ENCODE measurements at regions not wholly inside any gene's neighbourhood (a gene's known extent, or its start where the extent isn't known, plus 50 kb on each side); places are given as distances from the start of the nearest gene placed in this dataset.

DNA sequence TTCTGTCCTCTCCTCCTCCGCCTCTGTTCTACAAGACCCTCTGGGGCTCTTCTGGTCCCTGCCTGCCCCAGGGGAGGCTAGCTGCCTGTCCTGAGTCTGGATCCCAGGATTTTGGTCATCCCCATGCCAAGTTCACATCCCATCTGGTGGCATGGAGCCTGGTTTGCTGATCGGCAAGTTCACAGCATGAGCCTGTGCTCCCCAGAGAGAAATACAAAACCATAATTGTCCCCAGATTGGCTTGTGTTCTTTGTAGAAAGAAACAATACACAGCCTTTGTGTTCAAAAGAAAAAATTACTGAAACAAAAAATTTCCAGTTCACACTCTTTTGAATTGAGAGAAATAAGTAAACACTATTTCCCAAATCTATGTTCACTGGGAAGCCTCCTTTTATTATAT lies 149.4 kb upstream of the ZC3H12A start:
- Mint-ChIP-seq H3K36me3 (ENCODE audit: unreplicated experiment) (no peaks in the 10 kb centered on the region), H3K27ac (ENCODE audit: unreplicated experiment) (no peak overlapping the region), H3K4me3 (ENCODE audit: unreplicated experiment) (no peak overlapping the region), H3K4me1 (ENCODE audit: low read depth, unreplicated experiment) (peaks cover 9% of the 10 kb centered on the region), H3K9me3 (ENCODE audit: unreplicated experiment) (no peaks in the 10 kb centered on the region), H3K27me3 (ENCODE audit: unreplicated experiment) (peaks cover 8% of the 10 kb centered on the region)
- no peak for DNase-seq
- TF ChIP-seq, protein P1, sequence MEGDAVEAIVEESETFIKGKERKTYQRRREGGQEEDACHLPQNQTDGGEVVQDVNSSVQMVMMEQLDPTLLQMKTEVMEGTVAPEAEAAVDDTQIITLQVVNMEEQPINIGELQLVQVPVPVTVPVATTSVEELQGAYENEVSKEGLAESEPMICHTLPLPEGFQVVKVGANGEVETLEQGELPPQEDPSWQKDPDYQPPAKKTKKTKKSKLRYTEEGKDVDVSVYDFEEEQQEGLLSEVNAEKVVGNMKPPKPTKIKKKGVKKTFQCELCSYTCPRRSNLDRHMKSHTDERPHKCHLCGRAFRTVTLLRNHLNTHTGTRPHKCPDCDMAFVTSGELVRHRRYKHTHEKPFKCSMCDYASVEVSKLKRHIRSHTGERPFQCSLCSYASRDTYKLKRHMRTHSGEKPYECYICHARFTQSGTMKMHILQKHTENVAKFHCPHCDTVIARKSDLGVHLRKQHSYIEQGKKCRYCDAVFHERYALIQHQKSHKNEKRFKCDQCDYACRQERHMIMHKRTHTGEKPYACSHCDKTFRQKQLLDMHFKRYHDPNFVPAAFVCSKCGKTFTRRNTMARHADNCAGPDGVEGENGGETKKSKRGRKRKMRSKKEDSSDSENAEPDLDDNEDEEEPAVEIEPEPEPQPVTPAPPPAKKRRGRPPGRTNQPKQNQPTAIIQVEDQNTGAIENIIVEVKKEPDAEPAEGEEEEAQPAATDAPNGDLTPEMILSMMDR (IDR thresholded peaks at IDR 0.05; ENCODE audit: partially characterized antibody, unreplicated experiment), result no peak

DNA sequence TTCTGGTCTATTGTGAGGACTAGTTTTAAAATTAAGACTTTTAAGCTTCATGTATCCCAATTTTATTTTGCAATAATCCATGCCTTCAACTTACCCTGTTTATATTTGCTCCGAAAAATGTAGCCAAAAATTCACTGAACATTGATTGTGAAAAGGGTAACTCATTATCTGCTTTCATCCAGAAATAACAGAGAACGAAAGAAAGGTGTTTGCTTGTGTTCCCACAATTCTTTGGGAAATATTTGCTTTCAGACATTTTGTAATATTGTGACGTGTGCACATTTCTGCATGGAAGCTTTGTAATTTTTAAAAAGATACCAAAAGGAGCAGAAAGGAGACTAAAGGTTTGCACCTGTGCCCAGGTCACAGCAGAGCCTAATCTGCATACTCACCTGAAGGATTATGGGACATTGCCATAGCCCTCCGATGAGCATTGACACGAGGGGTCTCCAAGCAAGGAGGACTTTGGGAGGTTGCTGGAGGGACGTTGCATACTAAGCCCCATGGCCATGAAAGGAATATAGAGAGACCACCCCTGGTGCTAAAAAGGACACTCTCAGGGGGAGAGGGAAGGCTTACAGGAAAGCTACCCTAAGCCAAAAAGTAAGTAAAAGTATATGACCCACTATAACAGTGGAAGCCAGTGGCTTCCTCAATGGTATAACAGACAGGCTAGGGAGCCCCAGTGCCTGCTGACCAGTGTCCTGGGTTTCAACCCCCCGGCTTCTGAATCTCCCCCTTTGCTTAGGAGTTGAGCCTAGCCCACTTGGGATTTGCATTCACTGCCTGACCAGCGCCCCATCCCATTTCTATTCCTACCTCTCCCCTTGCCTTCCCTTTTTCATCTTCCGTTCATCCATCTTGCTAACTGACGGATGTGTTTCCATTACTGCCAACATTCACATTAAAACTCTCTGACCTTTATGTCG lies 148.6 kb upstream of the ZC3H12A start:
- H3K36me3 Mint-ChIP-seq (ENCODE audit: unreplicated experiment), result no peaks in the 10 kb centered on the region
- DNase-seq, result no peak
- no peaks in the 10 kb centered on the region for H3K9me3 Mint-ChIP-seq (ENCODE audit: unreplicated experiment)
- no peak overlapping the region for H3K4me3 Mint-ChIP-seq (ENCODE audit: unreplicated experiment)
- peaks cover 5% of the 10 kb centered on the region for H3K27me3 Mint-ChIP-seq (ENCODE audit: unreplicated experiment)
- H3K27ac Mint-ChIP-seq (ENCODE audit: unreplicated experiment), result no peak overlapping the region
- TF ChIP-seq, protein P1 (IDR thresholded peaks at IDR 0.05; ENCODE audit: partially characterized antibody, unreplicated experiment), result no peak
- peaks cover 9% of the 10 kb centered on the region for H3K4me1 Mint-ChIP-seq (ENCODE audit: low read depth, unreplicated experiment)

DNA sequence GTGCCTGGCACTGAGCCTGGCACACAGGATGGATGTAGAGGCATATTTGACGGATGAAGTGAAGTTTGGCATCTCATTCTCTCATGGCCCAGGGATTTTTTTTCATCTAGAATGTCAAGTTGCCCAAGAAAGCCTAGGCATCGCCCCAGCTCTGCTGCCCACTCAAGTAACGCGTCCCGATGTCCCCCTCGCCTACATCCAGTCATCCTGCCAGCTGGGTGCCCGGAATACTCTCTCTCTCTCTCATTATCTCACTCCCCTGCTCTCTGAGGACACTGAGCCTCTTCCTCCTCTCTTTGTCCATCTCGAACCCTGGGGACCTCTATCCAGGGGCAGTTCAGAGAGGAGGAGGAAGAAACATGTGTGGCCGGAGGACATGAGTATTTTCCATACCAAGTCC lies 142.3 kb upstream of the ZC3H12A start:
- H3K4me1 Mint-ChIP-seq (ENCODE audit: low read depth, unreplicated experiment), result no peaks in the 10 kb centered on the region
- peaks cover 10% of the 10 kb centered on the region for H3K36me3 Mint-ChIP-seq (ENCODE audit: unreplicated experiment)
- H3K27me3 Mint-ChIP-seq (ENCODE audit: unreplicated experiment), result peaks cover 18% of the 10 kb centered on the region
- no peak overlapping the region for H3K4me3 Mint-ChIP-seq (ENCODE audit: unreplicated experiment)
- no peak overlapping the region for H3K27ac Mint-ChIP-seq (ENCODE audit: unreplicated experiment)
- no peak for DNase-seq
- peaks cover 3% of the 10 kb centered on the region for H3K9me3 Mint-ChIP-seq (ENCODE audit: unreplicated experiment)
- TF ChIP-seq, protein P1 (IDR thresholded peaks at IDR 0.05; ENCODE audit: partially characterized antibody, unreplicated experiment), result no peak

DNA sequence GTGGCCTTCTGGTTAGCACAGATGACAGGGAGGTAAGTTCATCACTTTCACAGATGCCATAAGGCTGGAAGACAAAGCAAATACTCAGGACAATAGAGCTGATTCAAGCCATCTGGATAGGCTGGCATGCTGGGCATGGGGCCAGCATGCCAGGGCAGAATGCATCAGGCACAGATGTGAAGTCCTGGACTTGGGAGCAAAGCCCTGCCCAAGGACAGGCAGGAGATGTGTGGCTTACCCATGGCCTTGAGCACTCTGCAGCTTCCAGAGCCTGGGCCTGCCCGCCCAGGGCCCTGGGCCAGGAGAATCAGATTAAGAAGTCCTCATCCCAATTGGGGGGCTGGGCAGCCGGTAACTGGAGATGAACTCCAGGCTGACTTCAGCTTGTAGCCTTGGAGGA lies 135.7 kb upstream of the ZC3H12A start:
- no peak overlapping the region for H3K4me3 Mint-ChIP-seq (ENCODE audit: unreplicated experiment)
- peaks cover under 1% of the 10 kb centered on the region for H3K9me3 Mint-ChIP-seq (ENCODE audit: unreplicated experiment)
- no peak overlapping the region for H3K27ac Mint-ChIP-seq (ENCODE audit: unreplicated experiment)
- peaks cover 7% of the 10 kb centered on the region for H3K36me3 Mint-ChIP-seq (ENCODE audit: unreplicated experiment)
- no peaks in the 10 kb centered on the region for H3K4me1 Mint-ChIP-seq (ENCODE audit: low read depth, unreplicated experiment)
- no peak for DNase-seq
- TF ChIP-seq, protein P1 (IDR thresholded peaks at IDR 0.05; ENCODE audit: partially characterized antibody, unreplicated experiment), result no peak
- H3K27me3 Mint-ChIP-seq (ENCODE audit: unreplicated experiment), result peaks cover 9% of the 10 kb centered on the region

DNA sequence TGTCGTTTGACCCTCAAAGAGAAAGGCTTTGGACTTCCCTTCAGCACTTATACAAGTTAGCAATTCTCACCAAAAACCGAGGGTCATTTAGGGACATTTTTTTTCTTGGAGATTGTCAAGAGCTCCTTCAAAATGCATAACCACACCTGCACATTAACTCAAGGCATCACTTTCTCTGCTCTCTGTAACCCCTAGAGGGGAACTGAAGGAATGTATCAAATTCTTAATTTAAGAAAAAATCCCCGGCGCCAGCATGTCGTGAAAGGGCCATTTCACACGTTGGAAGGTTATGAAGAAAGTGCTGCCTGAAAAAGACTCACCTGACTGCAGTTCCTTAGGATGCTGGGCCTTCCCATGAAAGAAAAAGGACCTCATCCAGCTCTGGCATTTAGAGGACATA lies 131.6 kb upstream of the ZC3H12A start:
- Mint-ChIP-seq H3K27ac (ENCODE audit: unreplicated experiment) (no peak overlapping the region), H3K27me3 (ENCODE audit: unreplicated experiment) (peaks cover 2% of the 10 kb centered on the region), H3K4me1 (ENCODE audit: low read depth, unreplicated experiment) (no peaks in the 10 kb centered on the region), H3K9me3 (ENCODE audit: unreplicated experiment) (peaks cover 1% of the 10 kb centered on the region), H3K4me3 (ENCODE audit: unreplicated experiment) (no peak overlapping the region), H3K36me3 (ENCODE audit: unreplicated experiment) (no peaks in the 10 kb centered on the region)
- DNase-seq, result no peak
- TF ChIP-seq, protein P1 (IDR thresholded peaks at IDR 0.05; ENCODE audit: partially characterized antibody, unreplicated experiment), result no peak

Measured in glutamatergic neuron (in vitro differentiated cells).